GM12872 (cell line): ENCODE measurements at regions not wholly inside any gene's neighbourhood (a gene's known extent, or its start where the extent isn't known, plus 50 kb on each side); places are given as distances from the start of the nearest gene placed in this dataset.

ENCODE experiments used
- TF ChIP-seq, protein P1 (sequence below): IDR thresholded peaks from 3 replicates; pipeline ENCODE4 v1.5.1; 2011; ENCODE audit warnings: low read depth, mild to moderate bottlenecking, low read length, moderate library complexity; ENCODE audit not compliant: insufficient read depth

DNA sequence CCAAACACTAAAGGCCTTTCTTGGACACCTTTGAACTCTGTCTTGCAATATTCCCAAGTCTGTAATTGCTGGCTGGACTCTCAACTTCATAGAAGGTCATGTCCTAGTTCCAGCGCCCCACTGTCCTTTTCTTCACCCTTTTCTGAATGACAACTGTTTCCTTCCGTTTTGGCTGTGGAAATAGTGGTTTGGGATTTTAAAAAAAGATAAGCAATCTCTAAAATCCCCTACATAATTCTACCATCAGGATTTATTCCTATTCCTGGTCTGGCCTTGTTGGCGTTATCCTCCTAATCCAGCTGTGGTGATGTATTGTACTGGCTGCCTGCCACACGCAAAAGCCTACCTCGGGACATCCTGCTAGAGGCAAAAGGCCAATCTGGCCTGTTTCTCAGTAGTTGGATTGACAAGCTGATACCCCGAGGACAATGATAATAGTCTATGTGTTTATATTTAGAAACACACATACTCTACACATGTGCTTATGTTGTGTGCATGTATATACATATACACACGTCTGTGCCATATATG lies 440.3 kb upstream of the DPH6 start:
- TF ChIP-seq, protein P1, sequence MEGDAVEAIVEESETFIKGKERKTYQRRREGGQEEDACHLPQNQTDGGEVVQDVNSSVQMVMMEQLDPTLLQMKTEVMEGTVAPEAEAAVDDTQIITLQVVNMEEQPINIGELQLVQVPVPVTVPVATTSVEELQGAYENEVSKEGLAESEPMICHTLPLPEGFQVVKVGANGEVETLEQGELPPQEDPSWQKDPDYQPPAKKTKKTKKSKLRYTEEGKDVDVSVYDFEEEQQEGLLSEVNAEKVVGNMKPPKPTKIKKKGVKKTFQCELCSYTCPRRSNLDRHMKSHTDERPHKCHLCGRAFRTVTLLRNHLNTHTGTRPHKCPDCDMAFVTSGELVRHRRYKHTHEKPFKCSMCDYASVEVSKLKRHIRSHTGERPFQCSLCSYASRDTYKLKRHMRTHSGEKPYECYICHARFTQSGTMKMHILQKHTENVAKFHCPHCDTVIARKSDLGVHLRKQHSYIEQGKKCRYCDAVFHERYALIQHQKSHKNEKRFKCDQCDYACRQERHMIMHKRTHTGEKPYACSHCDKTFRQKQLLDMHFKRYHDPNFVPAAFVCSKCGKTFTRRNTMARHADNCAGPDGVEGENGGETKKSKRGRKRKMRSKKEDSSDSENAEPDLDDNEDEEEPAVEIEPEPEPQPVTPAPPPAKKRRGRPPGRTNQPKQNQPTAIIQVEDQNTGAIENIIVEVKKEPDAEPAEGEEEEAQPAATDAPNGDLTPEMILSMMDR = no peak

DNA sequence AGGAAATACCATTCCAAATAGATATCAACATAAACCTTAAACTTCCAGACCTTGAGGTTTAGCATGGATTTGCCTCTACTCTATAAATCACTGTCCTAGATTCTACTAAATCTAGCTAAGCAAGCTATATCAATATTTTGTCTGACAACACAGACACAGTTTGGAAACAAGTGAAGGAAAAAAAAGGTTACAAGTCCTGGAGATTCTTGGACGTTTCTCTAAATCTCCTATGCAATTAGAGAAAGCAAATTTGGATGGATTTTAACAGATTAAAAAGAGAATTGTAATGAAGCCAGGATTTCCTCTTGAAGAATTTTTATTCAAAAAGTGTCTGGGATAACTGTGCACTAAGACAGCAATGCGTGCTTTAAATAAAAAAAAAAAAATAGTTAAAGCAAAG lies 441.1 kb upstream of the DPH6 start:
- TF ChIP-seq, protein P1 = no peak

- TF ChIP-seq, protein P1 = no peak
These were observed 445.4 kb upstream of the DPH6 start for GRCh38 chr15:35991386-35991785.

- TF ChIP-seq, protein P1 = no peak
These were observed 446.8 kb upstream of the DPH6 start for GRCh38 chr15:35992791-35993190.

DNA sequence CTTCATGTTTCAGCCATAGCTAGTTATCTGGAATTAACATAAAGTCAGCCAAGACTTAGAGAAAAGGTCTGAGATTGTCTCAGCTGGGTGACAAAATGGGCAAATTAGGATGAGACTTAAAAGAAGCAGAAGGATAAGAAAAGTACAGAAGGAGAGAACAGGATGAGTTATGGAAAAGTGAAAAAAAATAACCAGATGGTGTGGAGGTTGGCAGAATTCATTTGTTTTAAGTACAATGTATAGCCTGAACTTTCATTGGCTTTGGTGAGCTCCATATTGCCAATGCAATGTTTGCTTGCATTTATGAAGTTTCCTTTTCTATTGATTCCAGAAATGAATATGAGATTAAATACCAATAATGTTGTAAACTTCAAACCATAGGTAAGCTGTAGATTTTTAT lies 447.2 kb upstream of the DPH6 start:
- TF ChIP-seq, protein P1 = no peak

DNA sequence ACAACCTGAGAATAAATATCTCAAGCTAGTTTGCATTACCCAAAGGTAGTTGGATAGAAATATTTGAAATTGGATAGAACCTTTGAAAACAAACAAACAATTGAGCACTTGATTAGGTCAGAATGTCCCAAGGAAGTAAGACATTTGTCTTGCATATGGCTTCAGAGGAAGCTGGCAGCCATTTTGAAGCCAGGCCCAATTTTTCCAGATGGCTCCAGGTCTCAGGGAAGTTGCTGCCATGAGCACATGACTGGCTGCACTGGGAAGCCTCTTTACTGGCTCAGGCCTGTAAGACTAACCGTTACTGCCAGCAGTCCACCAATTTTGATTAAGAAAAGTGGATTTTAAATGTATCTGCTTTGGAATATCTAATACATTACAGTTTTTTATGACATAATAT lies 448.9 kb upstream of the DPH6 start:
- TF ChIP-seq, protein P1 = no peak

GRCh38 chr15:35998663-35999602 lies 453.0 kb upstream of the DPH6 start:
- TF ChIP-seq, protein P1 = no peak
